ENCODE measurements at regions not wholly inside any gene's neighbourhood (a gene's known extent, or its start where the extent isn't known, plus 50 kb on each side); places are given as distances from the start of the nearest gene placed in this dataset.
"Not testable (repeated sequence)": the region's sequence is repeated elsewhere in the genome, so short reads cannot be mapped to it uniquely, and the experiment has no call there.

GRCh38 chrX:40891798-40892197 lies 156.5 kb upstream of the MED14 start:
- DNase-seq (ENCODE audit: low read depth): no peak

GRCh38 chrX:40893251-40893910 lies 158.0 kb upstream of the MED14 start:
- no peak for DNase-seq (ENCODE audit: low read depth)

GRCh38 chrX:40895246-40895645 lies 159.9 kb upstream of the MED14 start:
- no peak for DNase-seq (ENCODE audit: low read depth)

GRCh38 chrX:40897718-40898270 lies 162.5 kb upstream of the MED14 start:
- no peak for DNase-seq (ENCODE audit: low read depth)

- DNase-seq (ENCODE audit: low read depth): not testable (repeated sequence)
Observed at GRCh38 chrX:40904739-40905138, 169.4 kb upstream of the MED14 start.

- DNase-seq (ENCODE audit: low read depth): no peak
Observed at GRCh38 chrX:40908026-40908425, 172.7 kb upstream of the MED14 start.

- DNase-seq (ENCODE audit: low read depth): no peak
Observed at GRCh38 chrX:40908857-40909475, 173.6 kb upstream of the MED14 start.

GRCh38 chrX:40912166-40912565 lies 173.1 kb upstream of the USP9X start:
- DNase-seq (ENCODE audit: low read depth): no peak

- DNase-seq (ENCODE audit: low read depth): no peak
Observed at GRCh38 chrX:40912576-40912975, 172.7 kb upstream of the USP9X start.

GRCh38 chrX:40920351-40920750 lies 164.9 kb upstream of the USP9X start:
- no peak for DNase-seq (ENCODE audit: low read depth)

GRCh38 chrX:40922307-40922706 lies 162.9 kb upstream of the USP9X start:
- DNase-seq (ENCODE audit: low read depth): no peak

GRCh38 chrX:40926739-40927427 lies 158.4 kb upstream of the USP9X start:
- DNase-seq (ENCODE audit: low read depth): not testable (repeated sequence)

- DNase-seq (ENCODE audit: low read depth): no peak
Observed at GRCh38 chrX:40928076-40928475, 157.2 kb upstream of the USP9X start.

- DNase-seq (ENCODE audit: low read depth): no peak
Observed at GRCh38 chrX:40931921-40932320, 153.3 kb upstream of the USP9X start.

- DNase-seq (ENCODE audit: low read depth): no peak
Observed at GRCh38 chrX:40933132-40933705, 152.0 kb upstream of the USP9X start.

GRCh38 chrX:40933706-40934425 lies 151.4 kb upstream of the USP9X start:
- DNase-seq (ENCODE audit: low read depth): no peak

- DNase-seq (ENCODE audit: low read depth): no peak
Observed at GRCh38 chrX:40936827-40937226, 148.4 kb upstream of the USP9X start.

- no peak for DNase-seq (ENCODE audit: low read depth)
Observed at GRCh38 chrX:40938423-40938822, 146.8 kb upstream of the USP9X start.

GRCh38 chrX:40943093-40943641 lies 142.1 kb upstream of the USP9X start:
- DNase-seq (ENCODE audit: low read depth): no peak

- no peak for DNase-seq (ENCODE audit: low read depth)
Observed at GRCh38 chrX:40945361-40945713, 139.9 kb upstream of the USP9X start.

GRCh38 chrX:40947276-40947675 lies 138.0 kb upstream of the USP9X start:
- DNase-seq (ENCODE audit: low read depth): no peak

GRCh38 chrX:40949071-40949470 lies 136.2 kb upstream of the USP9X start:
- no peak for DNase-seq (ENCODE audit: low read depth)

All from stimulated activated CD8-positive, alpha-beta memory T cell treated with anti-CD3 and anti-CD28 coated beads, Interleukin-12 subunit alpha, Interleukin-12 subunit beta, amount 100 ng/mL, for 4 hours (primary cell).